GM12878 (cell line): ENCODE measurements at regions not wholly inside any gene's neighbourhood (a gene's known extent, or its start where the extent isn't known, plus 50 kb on each side); places are given as distances from the start of the nearest gene placed in this dataset.

Experiments used
- ATAC-seq: fragments of 200-7000 bp; cut with Tn5 transposase; 3 replicates; pipeline ENCODE4 v1.9.1; 2020; ENCODE audit warnings: mild to moderate bottlenecking, moderate library complexity
- BruUV-seq: library from RNA; stranded (reverse); fragments of 400-500 nt; replicated peaks from 2 replicates; lab custom pipeline; 2021; lab: Mats Ljungman, UMichigan
- CTCF ChIA-PET: fragments of 300-600 bp; sonication (Branson Sonifier 250); formaldehyde crosslinking; extraction: SDS; loops from one replicate; lab custom pipeline; 2021; ENCODE audit warnings: inconsistent platforms; lab: Yijun Ruan, JAX
- POLR2A ChIA-PET: fragments of 350-600 bp; formaldehyde crosslinking; extraction: SDS; loops from one replicate; lab custom pipeline; 2021; ENCODE audit warnings: inconsistent platforms; lab: Charles Lee
- RAD21 ChIA-PET: fragments of 300-600 bp; sonication (Branson Sonifier 250); formaldehyde crosslinking; loops from one replicate; lab custom pipeline; 2023; ENCODE audit warnings: antibody characterized with exemption; ENCODE audit not compliant: unreplicated experiment; lab: Charles Lee
- SMC1A ChIA-PET: fragments of 300-600 bp; sonication (Branson Sonifier 250); formaldehyde crosslinking; loops from one replicate; lab custom pipeline; 2023; ENCODE audit not compliant: unreplicated experiment, uncharacterized antibody; lab: Charles Lee
- DNase-seq: peaks from one replicate; pipeline ENCODE4 v3.0.0-alpha.2; 2011; ENCODE audit warnings: low read depth, low spot score
- FAIRE-seq: peaks from 3 replicates; lab custom pipeline; 2011; peaks lifted over from hg19 to GRCh38; lab: Jason Lieb, UNC
- H2AFZ ChIP-seq: 2 replicates; pipeline ENCODE4 v1.6.0; 2011; ENCODE audit warnings: low read depth, low read length, control low read depth; ENCODE audit not compliant: control insufficient read depth
- H3K27ac ChIP-seq: 2 replicates; pipeline ENCODE4 v1.5.1; 2011; ENCODE audit warnings: control low read depth; ENCODE audit not compliant: control insufficient read depth, insufficient read depth
- H3K27me3 ChIP-seq, 2 experiments: replicated peaks in 1 of 2; 2 replicates each; pipeline versions ENCODE4 v1.6.0 to v1.6.1; 2011; ENCODE audit warnings: low read length in 1 of 2; ENCODE audit not compliant: control insufficient read depth in 2 of 2, insufficient read depth in 2 of 2
- H3K36me3 ChIP-seq, 2 experiments: 2 replicates each; pipeline ENCODE4 v1.5.1; 2011; ENCODE audit warnings: low read length in 1 of 2; ENCODE audit not compliant: control insufficient read depth in 2 of 2, insufficient read depth in 2 of 2
- H3K4me1 ChIP-seq: 2 replicates; pipeline ENCODE4 v1.6.1; 2011; ENCODE audit warnings: mild to moderate bottlenecking, low read length, moderate library complexity, mixed read lengths; ENCODE audit not compliant: control insufficient read depth, insufficient read depth
- H3K4me2 ChIP-seq: 2 replicates; pipeline ENCODE4 v1.6.0; 2011; ENCODE audit warnings: control low read depth; ENCODE audit not compliant: control insufficient read depth, insufficient read depth
- H3K4me3 ChIP-seq: fragments of 200-600 bp; sonication (generic); 2 replicates; pipeline ENCODE4 v1.5.1; 2016
- H3K79me2 ChIP-seq: 2 replicates; pipeline ENCODE4 v1.6.0; 2011; ENCODE audit warnings: low read length; ENCODE audit not compliant: control insufficient read depth, insufficient read depth
- H3K9ac ChIP-seq: 2 replicates; pipeline ENCODE4 v1.8.0; 2011; ENCODE audit warnings: low read length, control low read depth, mixed read lengths; ENCODE audit not compliant: control insufficient read depth, insufficient read depth
- H3K9me3 ChIP-seq: replicated peaks from 3 replicates; pipeline ENCODE4 v1.5.1; 2011; ENCODE audit warnings: mild to moderate bottlenecking, low read length; ENCODE audit not compliant: control insufficient read depth, insufficient read depth
- H4K20me1 ChIP-seq: 2 replicates; pipeline ENCODE4 v1.6.0; 2011; ENCODE audit not compliant: control insufficient read depth, insufficient read depth
- BMI1 ChIP-seq: fragments of 450-650 bp; IDR thresholded peaks from 2 replicates; pipeline ENCODE4 v1.6.1; 2016; ENCODE audit warnings: mild to moderate bottlenecking, moderate library complexity, borderline replicate concordance
- CHD2 ChIP-seq: IDR thresholded peaks from 2 replicates; pipeline ENCODE4 v1.6.1; 2011; ENCODE audit warnings: low read depth, low read length, improper control_type of control experiment, borderline replicate concordance
- GATAD2B ChIP-seq: fragments of 450-650 bp; conservative IDR thresholded peaks from 2 replicates; pipeline ENCODE4 v1.6.1; 2017; ENCODE audit warnings: low read depth, mild to moderate bottlenecking, moderate library complexity
- HDGF ChIP-seq: fragments of 450-650 bp; IDR thresholded peaks from 2 replicates; pipeline ENCODE4 v1.6.1; 2016; ENCODE audit warnings: antibody characterized with exemption
- LARP7 ChIP-seq: fragments of 450-650 bp; IDR thresholded peaks from 2 replicates; pipeline ENCODE4 v1.6.1; 2017; ENCODE audit warnings: mild to moderate bottlenecking
- MYC ChIP-seq: IDR thresholded peaks from 2 replicates; pipeline ENCODE4 v1.6.1; 2011; ENCODE audit warnings: mild to moderate bottlenecking, low read length, moderate library complexity, inconsistent platforms; ENCODE audit not compliant: insufficient read depth, insufficient replicate concordance, insufficient read length, severe bottlenecking
- NFYA ChIP-seq: IDR thresholded peaks from 2 replicates; pipeline ENCODE4 v1.6.1; 2011; ENCODE audit warnings: low read depth, mild to moderate bottlenecking, low read length, improper control_type of control experiment, borderline replicate concordance
- RBBP5 ChIP-seq: fragments of 200-600 bp; sonication (generic); conservative IDR thresholded peaks from 2 replicates; pipeline ENCODE4 v1.6.1; 2016
- SIX5 ChIP-seq: IDR thresholded peaks from 2 replicates; pipeline ENCODE4 v1.6.1; 2011; ENCODE audit warnings: mild to moderate bottlenecking, low read depth, low read length, moderate library complexity; ENCODE audit not compliant: severe bottlenecking
- SMAD1 ChIP-seq: fragments of 450-650 bp; IDR thresholded peaks from 2 replicates; pipeline ENCODE4 v1.6.1; 2018; ENCODE audit warnings: mild to moderate bottlenecking, low read depth; ENCODE audit not compliant: partially characterized antibody
- SMAD5 ChIP-seq: IDR thresholded peaks from 2 replicates; pipeline ENCODE4 v1.6.1; 2016; ENCODE audit warnings: antibody characterized with exemption, low read depth
- SPI1 ChIP-seq: IDR thresholded peaks from 2 replicates; pipeline ENCODE4 v1.6.1; 2011; ENCODE audit warnings: low read depth, mild to moderate bottlenecking, low read length, moderate library complexity, borderline replicate concordance; ENCODE audit not compliant: insufficient read depth
- SUZ12 ChIP-seq: fragments of 200-600 bp; sonication (generic); IDR thresholded peaks from one replicate; pipeline ENCODE4 v1.6.1; 2018; ENCODE audit warnings: antibody characterized with exemption, mild to moderate bottlenecking; ENCODE audit not compliant: unreplicated experiment
- USF2 ChIP-seq: IDR thresholded peaks from 2 replicates; pipeline ENCODE4 v1.6.1; 2011; ENCODE audit warnings: low read depth, low read length, improper control_type of control experiment, borderline replicate concordance
- YY1 ChIP-seq: IDR thresholded peaks from 2 replicates; pipeline ENCODE4 v1.6.1; 2011; ENCODE audit warnings: low read depth, mild to moderate bottlenecking, low read length
- ZBTB11 ChIP-seq: fragments of 450-650 bp; formaldehyde crosslinking; IDR thresholded peaks from 2 replicates; pipeline ENCODE4 v1.5.0; 2022; ENCODE audit warnings: mild to moderate bottlenecking, missing genetic modification characterization
- ZNF622 ChIP-seq: fragments of 450-650 bp; IDR thresholded peaks from 2 replicates; pipeline ENCODE4 v1.6.1; 2017; ENCODE audit warnings: mild to moderate bottlenecking, inconsistent platforms
- WGBS: methylation state at CpG from one replicate; pipeline ENCODE4 v1.1.6; 2016; ENCODE audit warnings: low lambda C conversion rate; ENCODE audit not compliant: insufficient replicate concordance, insufficient coverage; ENCODE audit errors: missing lambda C conversion rate; 5-methylcytosine and 5-hydroxymethylcytosine counted together
- in situ Hi-C: fragments of 300-500 bp; cut with MboI; formaldehyde crosslinking; loops from 9 replicates; pipeline ENCODE4 v1.14.3; 2018; ENCODE audit warnings: mixed read lengths
- intact Hi-C: fragments of 100-400 bp; cut with micrococcal nuclease; formaldehyde crosslinking; loops from one replicate; pipeline ENCODE4 v1.14.2; 2022; ENCODE audit not compliant: unreplicated experiment
- TF ChIP-seq, protein P1 (sequence below), 3 experiments: IDR thresholded peaks in 2 of 3; conservative IDR thresholded peaks in 1 of 3; 2 replicates each; pipeline ENCODE4 v1.5.1; 2011; ENCODE audit warnings: low read depth in 3 of 3, low read length in 3 of 3, mild to moderate bottlenecking in 3 of 3, control low read depth in 2 of 3, moderate library complexity in 2 of 3, inconsistent platforms in 1 of 3, mixed read lengths in 1 of 3; ENCODE audit not compliant: control insufficient read depth in 2 of 3, insufficient read depth in 1 of 3; ENCODE audit errors: extremely low read depth in 1 of 3
- TF ChIP-seq, protein P2 (sequence below): IDR thresholded peaks from 2 replicates; pipeline ENCODE4 v1.6.1; 2011; ENCODE audit warnings: borderline replicate concordance, low read depth, mild to moderate bottlenecking, moderate library complexity, low read length; ENCODE audit not compliant: insufficient read depth, poor library complexity, severe bottlenecking

DNA sequence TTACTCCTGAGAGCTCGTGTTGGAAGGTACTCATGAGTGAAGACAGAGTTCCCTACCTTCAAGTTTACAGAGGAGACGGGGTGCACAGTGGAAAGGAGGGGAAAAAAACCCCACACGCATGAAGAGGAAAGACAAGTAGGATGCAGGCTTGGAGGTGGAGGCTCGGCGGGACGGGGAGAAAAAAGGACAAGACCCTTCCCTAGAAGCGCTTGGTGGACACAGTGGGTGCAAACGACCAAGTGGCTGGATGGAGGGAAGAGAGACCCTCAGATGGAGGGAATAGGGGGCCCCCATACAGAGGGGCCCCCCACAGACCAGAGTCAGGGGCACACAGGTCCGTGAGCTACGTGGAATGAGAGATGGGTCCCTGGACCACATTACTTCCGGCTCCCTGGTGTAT lies 380.1 kb downstream of the SHANK2 start:
- no peak overlapping the region for H3K4me3 ChIP-seq
- no peaks in the 10 kb centered on the region for H3K27me3 ChIP-seq
- POLR2A ChIA-PET: no interaction called here
- no peak for DNase-seq
- H4K20me1 ChIP-seq: no peaks in the 10 kb centered on the region
- no peak overlapping the region for H2AFZ ChIP-seq
- intact Hi-C loops: no loop called here
- H3K9me3 ChIP-seq: no peaks in the 10 kb centered on the region
- H3K36me3 ChIP-seq: no peaks in the 10 kb centered on the region
- no peak for FAIRE-seq
- BruUV-seq: no TSS peak
- H3K4me2 ChIP-seq: no peak overlapping the region
- no peaks in the 10 kb centered on the region for H3K79me2 ChIP-seq
- SMC1A ChIA-PET: no interaction called here
- ATAC-seq: no peak
- in situ Hi-C loops: no loop called here
- H3K27ac ChIP-seq: no peak overlapping the region
- H3K9ac ChIP-seq: no peak overlapping the region
- RAD21 ChIA-PET: no interaction called here
- CTCF ChIA-PET: no interaction called here
- no peaks in the 10 kb centered on the region for H3K4me1 ChIP-seq
- 38% methylated on average over 9 of the region's 11 CpGs for WGBS
- TF ChIP-seq SIX5 (no peak), LARP7 (no peak), USF2 (no peak), ZNF622 (no peak), YY1 (no peak), BMI1 (no peak), GATAD2B (no peak), SMAD1 (no peak), RBBP5 (no peak), CHD2 (no peak), MYC (no peak), ZBTB11 (CRISPR knock-in tag) (no peak), SMAD5 (no peak), SUZ12 (no peak), SPI1 (no peak), NFYA (no peak), HDGF (no peak)
- TF ChIP-seq, protein P1, sequence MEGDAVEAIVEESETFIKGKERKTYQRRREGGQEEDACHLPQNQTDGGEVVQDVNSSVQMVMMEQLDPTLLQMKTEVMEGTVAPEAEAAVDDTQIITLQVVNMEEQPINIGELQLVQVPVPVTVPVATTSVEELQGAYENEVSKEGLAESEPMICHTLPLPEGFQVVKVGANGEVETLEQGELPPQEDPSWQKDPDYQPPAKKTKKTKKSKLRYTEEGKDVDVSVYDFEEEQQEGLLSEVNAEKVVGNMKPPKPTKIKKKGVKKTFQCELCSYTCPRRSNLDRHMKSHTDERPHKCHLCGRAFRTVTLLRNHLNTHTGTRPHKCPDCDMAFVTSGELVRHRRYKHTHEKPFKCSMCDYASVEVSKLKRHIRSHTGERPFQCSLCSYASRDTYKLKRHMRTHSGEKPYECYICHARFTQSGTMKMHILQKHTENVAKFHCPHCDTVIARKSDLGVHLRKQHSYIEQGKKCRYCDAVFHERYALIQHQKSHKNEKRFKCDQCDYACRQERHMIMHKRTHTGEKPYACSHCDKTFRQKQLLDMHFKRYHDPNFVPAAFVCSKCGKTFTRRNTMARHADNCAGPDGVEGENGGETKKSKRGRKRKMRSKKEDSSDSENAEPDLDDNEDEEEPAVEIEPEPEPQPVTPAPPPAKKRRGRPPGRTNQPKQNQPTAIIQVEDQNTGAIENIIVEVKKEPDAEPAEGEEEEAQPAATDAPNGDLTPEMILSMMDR (IDR thresholded peaks at IDR 0.05 in 2 of 3, conservative IDR thresholded peaks at IDR 0.05 in 1 of 3; ENCODE audit: control insufficient read depth in 2 of 3, extremely low read depth in 1 of 3, insufficient read depth in 1 of 3, low read depth in 3 of 3, low read length in 3 of 3): no peak
- TF ChIP-seq, protein P2, sequence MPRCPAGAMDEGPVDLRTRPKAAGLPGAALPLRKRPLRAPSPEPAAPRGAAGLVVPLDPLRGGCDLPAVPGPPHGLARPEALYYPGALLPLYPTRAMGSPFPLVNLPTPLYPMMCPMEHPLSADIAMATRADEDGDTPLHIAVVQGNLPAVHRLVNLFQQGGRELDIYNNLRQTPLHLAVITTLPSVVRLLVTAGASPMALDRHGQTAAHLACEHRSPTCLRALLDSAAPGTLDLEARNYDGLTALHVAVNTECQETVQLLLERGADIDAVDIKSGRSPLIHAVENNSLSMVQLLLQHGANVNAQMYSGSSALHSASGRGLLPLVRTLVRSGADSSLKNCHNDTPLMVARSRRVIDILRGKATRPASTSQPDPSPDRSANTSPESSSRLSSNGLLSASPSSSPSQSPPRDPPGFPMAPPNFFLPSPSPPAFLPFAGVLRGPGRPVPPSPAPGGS: no peak
